ENCODE measurements at regions not wholly inside any gene's neighbourhood (a gene's known extent, or its start where the extent isn't known, plus 50 kb on each side); places are given as distances from the start of the nearest gene placed in this dataset.
"Not testable (repeated sequence)": the region's sequence is repeated elsewhere in the genome, so short reads cannot be mapped to it uniquely, and the experiment has no call there.

GRCh38 chr5:32534041-32534440 lies 51.3 kb upstream of the SUB1 start:
- Histone ChIP-seq H3K27ac (no peak overlapping the region), H3K9me3 (no peaks in the 10 kb centered on the region), H3K4me3 (no peak overlapping the region), H3K4me1 (no peaks in the 10 kb centered on the region), H3K36me3 (ENCODE audit: insufficient read depth in 1 of 2, low read depth in 1 of 2) (no peaks in the 10 kb centered on the region), H3K27me3 (ENCODE audit: insufficient read depth in 3 of 3, low read length in 2 of 3) (peaks cover 0 to 11% (median 0%) of the 10 kb centered on the region in 3 donors)
- ATAC-seq (no peak), DNase-seq (no peak)
- intact Hi-C loops (cut with DNase I), result no loop called here
- no peak for TF ChIP-seq CTCF (IDR thresholded peaks at IDR 0.05)
- WGBS, 3 donors, result 22 to 44% (median 29%) methylated on average over 1 of the region's 1 CpG

- TF ChIP-seq CTCF (IDR thresholded peaks at IDR 0.05), result no peak
- intact Hi-C loops (cut with DNase I), result no loop called here
- Histone ChIP-seq H3K27me3 (ENCODE audit: insufficient read depth in 3 of 3, low read length in 2 of 3) (peaks cover 0 to 11% (median 0%) of the 10 kb centered on the region in 3 donors), H3K36me3 (ENCODE audit: insufficient read depth in 1 of 2, low read depth in 1 of 2) (no peaks in the 10 kb centered on the region), H3K9me3 (no peaks in the 10 kb centered on the region), H3K4me1 (no peaks in the 10 kb centered on the region), H3K4me3 (no peak overlapping the region), H3K27ac (no peak overlapping the region)
- 66 to 74% (median 71%) methylated on average over 8 of the region's 8 CpGs for WGBS, 3 donors
- no peak for ATAC-seq
- DNase-seq, result no peak
These were observed 53.4 kb upstream of the SUB1 start for GRCh38 chr5:32531885-32532520.

DNA sequence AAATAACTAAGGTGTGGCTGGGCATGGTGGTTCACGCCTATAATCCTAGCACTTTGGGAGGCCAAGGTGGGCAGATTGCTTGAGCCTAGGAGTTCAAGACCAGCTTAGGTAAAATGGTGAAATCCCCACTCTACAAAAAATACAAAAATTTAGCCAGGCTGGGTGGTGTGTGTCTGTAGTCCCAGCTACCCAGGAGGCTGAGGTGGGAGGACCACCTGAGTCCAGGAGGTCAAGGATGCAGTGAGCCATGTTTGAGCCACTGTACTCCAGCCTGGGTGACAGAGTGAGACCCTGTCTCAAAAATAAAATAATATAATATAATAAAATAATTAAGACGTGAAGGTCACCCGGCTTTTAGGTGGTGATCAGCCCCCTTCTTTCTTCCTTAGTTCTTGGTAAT lies 58.0 kb upstream of the SUB1 start:
- H3K4me3 ChIP-seq; DNase-seq; ATAC-seq; H3K27ac ChIP-seq; H3K9me3 ChIP-seq; H3K27me3 ChIP-seq (ENCODE audit: insufficient read depth in 3 of 3, low read length in 2 of 3); H3K4me1 ChIP-seq; intact Hi-C loops (cut with DNase I); H3K36me3 ChIP-seq (ENCODE audit: insufficient read depth in 1 of 2, low read depth in 1 of 2): not testable (repeated sequence)
- 94 to 98% (median 95%) methylated on average over 3 of the region's 3 CpGs for WGBS, 3 donors

- H3K27ac ChIP-seq, result no peak overlapping the region
- intact Hi-C loops (cut with DNase I), result no loop called here
- no peak for DNase-seq
- TF ChIP-seq CTCF (IDR thresholded peaks at IDR 0.05), result no peak
- peaks cover 0 to 3% (median 0%) of the 10 kb centered on the region in 3 donors for H3K27me3 ChIP-seq (ENCODE audit: insufficient read depth in 3 of 3, low read length in 2 of 3)
- 32 to 56% (median 34%) methylated on average over 1 of the region's 1 CpG for WGBS, 3 donors
- ATAC-seq, result no peak
- no peaks in the 10 kb centered on the region for H3K9me3 ChIP-seq
- H3K4me3 ChIP-seq, result no peak overlapping the region
- no peaks in the 10 kb centered on the region for H3K36me3 ChIP-seq (ENCODE audit: insufficient read depth in 1 of 2, low read depth in 1 of 2)
- no peaks in the 10 kb centered on the region for H3K4me1 ChIP-seq
These were observed 58.5 kb upstream of the SUB1 start for GRCh38 chr5:32526810-32527209.

DNA sequence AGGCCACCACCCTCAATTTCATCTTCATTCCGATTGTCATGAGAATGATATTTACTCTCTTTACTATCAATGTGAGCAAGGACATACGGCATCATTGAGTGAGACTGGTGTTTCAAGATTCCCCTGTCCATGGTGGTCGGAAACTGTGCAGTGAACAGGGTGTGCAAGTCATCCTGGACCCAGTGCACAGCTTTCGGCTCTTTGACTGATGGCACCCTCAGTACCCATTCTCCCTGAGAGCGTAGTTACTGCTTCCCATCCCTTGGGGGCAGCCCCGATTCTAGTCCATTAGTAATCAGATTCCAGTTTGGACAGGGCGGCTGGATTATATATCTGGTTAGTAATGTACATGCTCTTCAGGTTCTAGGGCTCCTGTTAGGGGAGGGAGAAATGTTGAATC lies 61.7 kb upstream of the SUB1 start:
- WGBS, 3 donors, result 76 to 89% (median 86%) methylated on average over 7 of the region's 7 CpGs
- intact Hi-C loops (cut with DNase I), result no loop called here
- no peaks in the 10 kb centered on the region for H3K9me3 ChIP-seq
- ATAC-seq (no peak), DNase-seq (no peak)
- H3K36me3 ChIP-seq (ENCODE audit: insufficient read depth in 1 of 2, low read depth in 1 of 2), result no peaks in the 10 kb centered on the region
- TF ChIP-seq CTCF (IDR thresholded peaks at IDR 0.05), result no peak
- H3K27me3 ChIP-seq (ENCODE audit: insufficient read depth in 3 of 3, low read length in 2 of 3), result no peaks in the 10 kb centered on the region
- H3K4me3 ChIP-seq, result no peak overlapping the region
- no peaks in the 10 kb centered on the region for H3K4me1 ChIP-seq
- H3K27ac ChIP-seq, result no peak overlapping the region
